Fibroblast of skin of scalp (primary cell): ENCODE measurements at regions not wholly inside any gene's neighbourhood (a gene's known extent, or its start where the extent isn't known, plus 50 kb on each side); places are given as distances from the start of the nearest gene placed in this dataset.
"Not testable (repeated sequence)": the region's sequence is repeated elsewhere in the genome, so short reads cannot be mapped to it uniquely, and the experiment has no call there.

ENCODE experiments used
- DNase-seq: peaks from one replicate; pipeline ENCODE4 v3.0.0-alpha.2; 2013

DNA sequence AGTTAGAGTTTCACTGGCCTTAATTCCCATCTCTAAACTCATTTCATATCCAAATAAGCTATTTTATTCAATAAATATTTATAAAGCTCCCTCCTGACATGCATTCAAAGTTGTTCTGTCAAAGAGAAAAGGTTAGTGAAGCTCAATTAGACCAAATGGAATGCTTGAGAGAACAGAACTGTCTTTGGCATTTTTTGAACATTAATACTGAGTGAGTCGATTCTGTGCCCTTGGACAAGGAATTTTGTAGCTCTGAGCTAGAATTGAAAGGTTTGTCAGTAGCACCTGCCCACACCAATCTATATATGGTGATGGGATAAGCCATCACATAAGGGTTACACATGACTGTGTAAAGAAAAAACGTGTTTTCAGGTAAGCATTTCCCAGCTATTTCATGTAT is 631.2 kb upstream of the CCNG1 start:
- no peak for DNase-seq

GRCh38 chr5:162811071-162811470 is 626.3 kb upstream of the CCNG1 start:
- no peak for DNase-seq

DNA sequence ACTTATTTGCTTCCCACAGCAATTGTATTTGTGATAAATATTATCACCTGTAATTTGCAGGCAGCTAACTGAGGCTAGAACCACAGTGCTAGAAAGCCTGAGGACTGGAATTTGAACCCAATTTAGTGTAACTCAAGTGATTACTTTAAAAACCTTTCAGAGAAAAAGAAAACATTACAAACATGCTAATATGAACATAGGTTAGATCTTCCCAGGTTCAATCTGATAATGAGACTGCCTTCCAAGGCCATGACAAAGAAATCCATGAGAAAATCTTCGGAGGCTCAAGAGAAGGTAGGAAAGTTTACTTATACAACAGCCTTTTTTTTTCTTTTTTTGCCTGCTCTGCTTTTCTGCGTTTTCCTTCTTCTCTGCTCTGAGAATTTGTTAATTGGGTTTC is 620.6 kb upstream of the CCNG1 start:
- no peak for DNase-seq

DNA sequence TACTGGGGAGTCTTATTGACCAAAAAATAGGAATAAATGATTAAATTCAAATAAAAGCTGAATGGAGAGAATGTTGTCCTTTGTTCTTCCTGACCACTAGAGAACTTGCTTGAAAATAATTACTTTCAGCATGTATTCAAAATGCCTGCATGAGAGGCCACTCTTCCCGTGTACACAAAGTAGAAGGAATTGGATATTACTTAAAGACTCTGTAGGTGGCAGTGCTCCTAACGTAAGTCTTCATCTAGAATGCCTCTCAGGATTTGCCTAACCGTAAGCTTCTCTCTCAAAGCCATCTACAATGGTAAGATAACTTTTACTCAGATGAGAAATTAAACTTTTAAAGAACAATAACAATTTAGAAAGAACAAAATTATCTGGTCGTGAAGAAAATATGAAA is 620.0 kb upstream of the CCNG1 start:
- DNase-seq, result no peak

GRCh38 chr5:162821664-162822063 is 615.7 kb upstream of the CCNG1 start:
- peak; percentile 0 for DNase-seq

DNA sequence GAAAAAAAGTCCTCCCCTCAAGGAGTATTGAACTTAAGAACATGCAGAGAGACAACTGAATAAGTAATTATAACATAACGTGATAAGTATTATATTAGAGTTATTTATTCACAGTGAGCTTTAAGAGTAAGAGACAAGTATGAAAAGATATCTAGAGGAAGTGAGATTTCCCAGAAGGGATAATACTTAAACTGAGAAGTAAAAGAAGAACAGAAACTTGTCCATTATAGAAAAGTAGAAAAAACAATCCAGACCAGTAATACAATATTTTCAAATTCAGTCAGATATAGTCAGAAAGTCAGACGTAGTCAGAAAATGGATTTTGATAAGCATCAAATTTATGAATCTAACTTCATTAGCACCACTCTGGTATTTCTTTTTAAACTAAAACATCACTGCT is 613.0 kb upstream of the CCNG1 start:
- DNase-seq, result no peak

- no peak for DNase-seq
Measured at GRCh38 chr5:162837155-162837554, 600.2 kb upstream of the CCNG1 start.

DNA sequence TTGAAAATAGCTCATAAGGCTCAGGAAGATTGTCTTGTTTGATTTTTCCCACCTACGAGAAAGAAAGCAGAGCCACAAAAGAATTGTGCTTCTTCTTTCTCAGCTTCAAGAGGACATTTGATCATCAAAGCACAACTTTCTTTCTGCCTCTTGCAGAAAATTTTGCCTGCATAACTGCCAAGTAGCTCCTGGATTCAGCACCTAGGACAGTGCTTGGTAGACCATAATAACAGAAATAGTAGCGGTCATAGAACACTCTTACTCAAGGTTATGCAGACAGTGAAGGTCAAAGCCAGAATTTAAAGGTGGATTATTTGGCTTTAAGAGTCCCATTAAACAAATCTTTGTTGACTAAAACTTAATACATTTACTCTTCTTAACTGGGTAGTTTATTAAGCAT is 594.7 kb upstream of the CCNG1 start:
- DNase-seq, result no peak

GRCh38 chr5:162852134-162852533 is 585.3 kb upstream of the CCNG1 start:
- DNase-seq, result no peak

- no peak for DNase-seq
Measured at GRCh38 chr5:162858770-162859169, 578.6 kb upstream of the CCNG1 start.

GRCh38 chr5:162870966-162871365 is 566.4 kb upstream of the CCNG1 start:
- DNase-seq, result no peak

DNA sequence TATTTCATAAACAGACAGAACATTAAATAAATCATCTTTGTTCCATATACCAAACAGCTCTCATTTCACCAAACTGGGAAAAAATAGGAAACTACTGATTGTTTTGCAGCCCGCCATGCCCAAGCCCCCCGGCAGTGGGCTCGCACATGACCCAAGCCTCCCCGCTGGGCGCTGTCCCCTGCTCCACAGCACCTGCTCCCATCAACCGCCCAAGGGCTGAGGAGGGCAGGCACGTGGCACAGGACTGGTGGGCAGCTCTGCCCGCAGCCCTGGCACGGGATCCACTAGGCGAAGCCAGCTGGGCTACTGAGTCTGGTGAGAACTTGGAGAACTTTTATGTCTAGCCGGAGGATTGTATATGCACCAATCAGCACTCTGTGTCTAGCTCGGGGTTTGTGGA is 554.8 kb upstream of the CCNG1 start:
- no peak for DNase-seq

GRCh38 chr5:162886717-162887116 is 550.7 kb upstream of the CCNG1 start:
- DNase-seq, result no peak

DNA sequence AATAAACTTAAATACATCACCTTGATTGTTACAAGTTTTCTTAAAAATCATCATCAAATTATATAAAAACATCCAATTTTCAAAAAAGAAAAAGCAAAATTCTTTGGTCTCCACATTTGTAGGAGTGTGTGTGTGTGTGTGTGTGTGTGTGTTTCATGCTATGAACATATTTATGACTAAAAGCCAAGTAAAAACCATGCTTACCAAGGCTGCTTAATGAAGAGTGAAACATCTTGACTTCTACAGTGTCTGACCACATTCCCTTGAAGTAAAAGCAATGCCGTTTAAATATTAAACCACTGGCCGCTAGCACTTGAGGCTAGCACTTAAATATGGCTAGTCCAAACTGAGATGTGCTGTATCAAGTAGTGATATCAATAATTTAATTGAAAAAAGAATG is 549.1 kb upstream of the CCNG1 start:
- DNase-seq, result no peak

DNA sequence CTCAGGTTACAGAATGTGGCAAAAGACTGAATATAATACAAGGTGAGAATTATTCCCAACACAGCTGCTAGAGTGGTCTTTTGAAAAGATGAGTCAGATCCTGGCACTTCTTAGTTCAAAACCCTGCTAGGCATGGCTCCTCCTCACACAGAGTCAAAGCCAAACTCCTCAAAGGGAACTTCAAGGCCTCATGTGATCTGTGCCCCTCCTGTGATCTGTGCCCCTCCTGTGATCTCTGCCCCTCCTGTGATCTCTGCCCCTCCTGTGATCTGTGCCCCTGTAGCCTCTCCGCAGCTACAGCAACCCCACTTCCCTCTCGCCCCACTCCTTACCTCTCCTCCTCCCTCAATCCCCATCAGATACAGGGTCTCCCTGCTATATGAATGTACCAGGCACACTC is 525.5 kb upstream of the CCNG1 start:
- DNase-seq, result no peak

- DNase-seq, result no peak
Measured at GRCh38 chr5:162916368-162916767, 521.0 kb upstream of the CCNG1 start.

DNA sequence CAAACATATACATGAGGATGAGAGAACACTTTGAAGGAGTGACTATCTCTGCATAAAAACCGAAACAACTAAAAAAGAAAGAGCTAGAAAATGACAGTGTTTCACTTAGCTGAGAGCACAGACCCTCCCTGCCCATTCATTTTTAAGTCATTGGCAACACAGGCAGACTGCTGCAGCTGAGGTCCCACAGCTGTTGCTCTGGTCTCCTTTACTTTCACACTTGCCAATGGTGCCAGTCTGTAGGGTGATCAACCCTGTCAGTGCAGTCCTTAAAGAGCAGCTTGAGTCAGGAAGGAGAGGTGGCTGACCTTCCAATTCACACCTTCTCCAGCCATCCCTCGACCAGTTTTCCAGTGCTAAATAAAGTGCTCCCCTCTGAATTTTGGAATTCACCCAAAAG is 508.3 kb upstream of the CCNG1 start:
- no peak for DNase-seq

- DNase-seq, result no peak
Measured at GRCh38 chr5:162931501-162931900, 505.9 kb upstream of the CCNG1 start.

GRCh38 chr5:162939991-162940390 is 497.4 kb upstream of the CCNG1 start:
- no peak for DNase-seq

GRCh38 chr5:162948677-162949076 is 488.7 kb upstream of the CCNG1 start:
- no peak for DNase-seq

DNA sequence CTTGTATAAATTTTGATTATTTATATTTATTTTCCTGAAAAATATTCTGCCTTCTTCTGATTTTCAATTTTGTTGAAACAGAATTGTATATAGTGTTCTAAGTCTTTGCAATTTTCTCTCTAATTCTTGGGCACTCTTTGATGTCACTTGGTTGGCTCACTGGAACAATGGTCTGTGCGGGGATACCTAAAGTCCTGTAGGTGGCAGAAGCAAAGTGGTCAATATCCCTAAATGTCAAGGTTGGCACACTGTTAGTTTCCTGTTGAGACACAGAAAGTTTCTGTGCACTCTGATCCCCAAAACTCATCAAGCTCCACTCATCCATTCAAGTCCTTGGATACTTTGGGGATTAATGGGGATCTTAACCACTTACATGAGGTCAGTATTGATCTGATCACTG is 480.8 kb upstream of the CCNG1 start:
- DNase-seq, result no peak

DNA sequence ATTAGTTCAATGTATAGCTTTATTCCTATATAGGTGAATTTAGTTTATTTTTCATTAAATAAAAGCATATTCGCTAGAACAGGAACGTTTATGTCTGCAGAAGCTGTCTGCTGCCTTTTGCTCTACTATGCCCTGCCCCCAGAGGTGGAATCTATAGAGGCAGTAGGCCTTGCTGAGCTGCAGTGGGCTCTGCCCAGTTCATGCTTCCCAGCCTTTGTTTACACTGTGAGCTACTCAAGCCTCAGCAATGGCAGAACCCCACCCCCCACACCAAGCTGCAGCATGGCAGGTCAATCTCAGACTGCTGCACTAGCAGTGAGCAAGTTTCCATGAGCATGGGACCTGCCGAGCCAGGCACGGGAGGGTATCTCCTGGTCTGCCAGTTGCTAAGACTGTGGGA is 473.3 kb upstream of the CCNG1 start:
- not testable (repeated sequence) for DNase-seq

GRCh38 chr5:162990063-162990462 is 447.3 kb upstream of the CCNG1 start:
- no peak for DNase-seq

DNA sequence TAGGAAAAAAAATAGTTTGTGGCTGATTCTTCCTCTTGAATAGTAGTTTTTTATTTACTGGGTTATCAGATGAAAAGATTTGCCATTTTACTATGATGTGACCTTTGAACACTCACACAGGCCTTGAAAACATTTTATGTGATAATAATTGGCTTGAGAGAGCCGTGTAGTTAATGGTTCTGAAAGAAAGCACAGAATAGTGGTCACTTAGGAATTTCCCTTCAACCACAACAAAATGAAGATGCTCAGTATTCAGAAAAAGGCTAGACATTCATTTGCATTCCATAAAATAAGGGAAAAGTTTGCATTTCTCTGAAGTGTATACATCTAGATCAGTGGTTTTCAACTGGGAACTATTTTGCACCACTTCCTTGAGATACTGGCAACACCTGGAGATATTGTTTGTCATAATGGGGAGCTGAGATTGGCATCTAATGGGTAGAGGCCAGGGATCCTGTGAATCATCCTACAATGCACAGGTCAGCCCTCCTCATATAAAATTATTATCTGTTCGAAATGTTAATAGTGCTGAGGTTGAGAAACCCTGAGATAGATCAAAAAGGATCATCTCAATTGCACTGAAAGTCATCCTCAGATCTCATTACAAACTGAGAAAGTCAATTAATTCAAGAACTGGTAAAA is 446.4 kb upstream of the CCNG1 start:
- DNase-seq, result no peak

DNA sequence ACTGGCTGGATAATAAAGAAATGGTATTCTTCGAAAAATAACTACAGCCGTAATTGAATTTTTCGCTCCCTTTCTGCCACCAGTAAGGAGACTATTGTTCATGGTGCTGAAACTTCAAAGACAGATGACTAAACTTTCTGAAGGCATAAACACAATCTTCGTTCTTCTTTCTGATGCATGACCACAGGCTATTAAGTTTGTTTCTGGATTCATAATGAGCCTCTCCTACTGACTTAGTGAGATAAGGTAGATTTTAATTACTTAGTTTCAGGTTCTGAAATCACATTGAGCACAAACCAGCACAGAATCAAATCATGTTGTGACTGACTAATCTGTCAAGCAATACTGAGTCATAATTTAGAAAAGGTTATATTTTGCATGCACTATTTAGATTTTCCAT is 441.8 kb upstream of the CCNG1 start:
- DNase-seq, result no peak

- DNase-seq, result no peak
Measured at GRCh38 chr5:162996053-162996452, 441.3 kb upstream of the CCNG1 start.
